Left ventricle myocardium superior (tissue), 1 donor: ENCODE measurements at regions not wholly inside any gene's neighbourhood (a gene's known extent, or its start where the extent isn't known, plus 50 kb on each side); places are given as distances from the start of the nearest gene placed in this dataset.

ENCODE experiments used
- ATAC-seq: fragments of 200-7000 bp; cut with Tn5 transposase; one replicate; pipeline ENCODE4 v1.9.1; 2020; ENCODE audit warnings: mild to moderate bottlenecking, moderate library complexity
- DNase-seq: peaks from one replicate; pipeline ENCODE4 v3.0.0-alpha.2; 2020
- intact Hi-C: fragments of 100-400 bp; cut with micrococcal nuclease; formaldehyde crosslinking; loops from one replicate; pipeline ENCODE4 v1.11.0; 2022
- donor health status: DM: no; HTN: yes; CAD: no; lungs with severe emphysema.

DNA sequence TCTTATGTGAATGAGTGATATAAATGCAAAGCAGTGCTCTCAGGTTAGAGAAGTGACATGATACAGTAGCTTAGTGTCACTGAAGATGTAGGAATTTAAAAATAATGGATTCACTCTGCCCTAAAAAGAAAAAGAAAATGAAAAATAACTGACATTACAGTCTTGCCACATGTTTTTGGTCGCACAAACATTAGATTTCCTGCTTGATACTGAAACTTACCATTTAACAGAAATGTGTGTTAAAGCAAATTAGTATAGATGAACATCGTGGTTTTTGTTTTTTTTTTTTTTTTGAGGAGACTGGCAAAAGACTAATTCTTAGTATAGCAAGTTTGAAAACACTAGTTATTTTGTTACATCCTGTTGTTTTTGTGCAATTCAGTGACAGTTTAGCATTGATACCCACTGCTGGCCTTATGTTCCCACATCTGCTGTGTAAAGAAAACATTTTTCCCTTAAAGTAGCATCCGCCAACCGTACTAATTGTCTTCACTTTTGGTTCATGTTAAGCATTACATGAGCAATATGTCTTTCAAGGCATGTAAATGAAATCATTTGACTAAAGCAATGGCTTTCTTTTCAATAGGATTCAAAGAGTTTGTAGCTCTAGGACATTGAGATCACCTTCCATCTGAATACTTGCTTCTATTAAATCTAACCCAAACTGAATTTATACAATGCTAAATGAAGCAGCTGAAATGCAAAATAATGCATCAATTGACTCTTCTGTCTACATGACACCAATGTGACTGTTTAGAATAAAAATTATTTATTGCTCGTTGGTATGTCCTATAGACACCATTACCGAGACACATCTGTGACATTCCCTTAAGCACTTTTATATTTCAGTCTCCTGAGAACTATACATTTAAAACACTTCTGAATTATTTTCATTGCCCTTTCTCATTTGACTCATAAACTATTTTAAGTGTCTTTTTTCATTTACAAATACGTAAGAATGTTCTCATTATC is 859.1 kb downstream of the MAT2B start:
- intact Hi-C loops = no loop called here
- ATAC-seq (no peak), DNase-seq (no peak)

DNA sequence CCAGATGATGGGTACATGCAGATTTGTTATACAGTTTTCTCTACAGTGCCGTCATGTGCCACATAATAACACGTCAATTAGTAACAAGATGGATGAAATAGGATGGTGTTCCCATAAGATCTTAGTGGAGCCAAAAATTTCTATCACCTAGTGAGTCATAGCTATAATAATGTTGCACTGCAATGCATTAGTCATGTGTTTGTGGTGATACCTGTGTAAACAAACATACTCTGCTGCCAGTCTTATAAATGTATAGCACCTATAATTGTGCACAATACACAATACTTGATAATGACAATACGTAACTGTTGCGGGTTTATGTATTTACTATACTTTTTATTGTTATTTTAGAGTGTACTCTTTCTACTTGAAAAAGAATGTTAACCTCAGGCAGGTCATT is 865.4 kb downstream of the MAT2B start:
- DNase-seq = no peak
- intact Hi-C loops = no loop called here
- ATAC-seq = no peak

DNA sequence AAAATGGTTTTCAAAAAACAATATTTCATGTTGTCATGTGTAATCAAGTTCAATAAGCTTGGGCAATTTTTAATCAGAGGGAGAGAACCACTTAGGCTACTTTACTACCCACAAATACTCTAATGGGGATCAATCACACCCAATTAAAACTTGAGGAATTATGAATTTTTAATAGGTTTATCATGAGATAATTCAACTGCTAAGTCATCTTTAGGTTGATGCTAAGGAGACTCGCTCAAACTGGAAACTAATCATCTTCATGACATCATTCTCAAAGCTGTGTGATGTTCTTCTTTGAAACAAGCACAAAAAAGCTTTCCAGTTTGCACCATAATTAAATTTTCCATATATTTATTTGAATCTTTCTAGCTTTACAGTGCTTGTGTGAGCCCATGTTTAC is 867.5 kb downstream of the MAT2B start:
- ATAC-seq (no peak), DNase-seq (no peak)
- intact Hi-C loops = no loop called here

DNA sequence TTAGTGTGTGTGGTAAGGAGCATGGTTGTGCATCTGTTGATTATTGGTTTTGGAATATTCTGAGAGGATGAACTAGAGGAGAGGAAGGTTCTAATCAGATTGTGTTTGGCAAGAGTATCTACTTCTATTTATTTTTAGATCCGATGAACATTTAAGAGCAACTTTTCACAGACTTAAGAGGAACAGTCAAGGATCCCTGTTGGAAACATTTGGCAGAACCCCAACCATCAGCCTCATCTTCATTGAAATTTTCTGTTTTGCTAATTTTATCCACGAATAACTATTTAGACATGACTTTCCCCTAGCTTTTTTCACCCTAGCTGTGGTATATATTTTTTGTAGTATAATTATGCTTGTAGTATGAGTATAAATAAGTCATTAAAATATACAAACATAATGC is 868.5 kb downstream of the MAT2B start:
- ATAC-seq = no peak

DNA sequence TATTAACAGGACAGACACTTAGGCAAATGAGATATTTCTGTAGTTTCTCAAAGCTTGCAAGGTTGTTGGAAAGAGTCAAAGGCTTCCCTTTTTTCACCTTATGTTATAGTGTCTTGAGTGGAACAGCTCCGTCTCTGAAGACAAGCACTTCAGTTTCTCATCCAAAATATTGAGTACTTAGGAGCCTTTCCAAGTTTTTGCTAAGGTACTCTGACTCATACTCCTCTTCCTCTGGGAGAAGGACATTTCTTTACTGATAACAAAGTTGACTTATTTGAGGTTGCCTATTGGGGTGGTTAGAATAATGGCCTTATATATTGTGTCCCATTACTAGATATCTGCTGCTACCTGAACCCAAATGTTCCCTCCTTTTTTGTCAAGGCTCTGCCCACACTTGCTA is 869.6 kb downstream of the MAT2B start:
- DNase-seq (no peak), ATAC-seq (no peak)
- intact Hi-C loops = no loop called here

More for the DNA sequence above, 868.5 kb downstream of the MAT2B start:
- no peak for DNase-seq
- intact Hi-C loops = no loop called here

DNA sequence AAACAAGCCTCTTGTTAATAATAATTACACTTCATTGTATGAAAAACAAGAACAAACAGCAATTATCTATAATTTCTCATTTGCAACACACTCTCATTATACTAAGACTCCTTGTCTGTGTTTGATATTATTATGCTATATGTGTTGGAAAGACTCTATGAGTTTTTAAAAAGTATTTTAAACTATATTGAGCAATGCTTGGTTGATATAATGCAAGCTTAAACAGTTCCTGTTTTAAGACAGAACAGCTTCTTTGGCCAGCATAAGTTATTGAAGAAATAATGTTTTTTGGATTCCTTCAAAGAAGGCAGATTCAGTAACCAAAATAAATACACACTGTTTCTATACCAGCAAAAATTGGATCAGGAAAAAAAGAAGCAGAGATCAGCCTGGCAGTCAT is 871.4 kb downstream of the MAT2B start:
- DNase-seq (no peak), ATAC-seq (no peak)
- intact Hi-C loops = no loop called here

DNA sequence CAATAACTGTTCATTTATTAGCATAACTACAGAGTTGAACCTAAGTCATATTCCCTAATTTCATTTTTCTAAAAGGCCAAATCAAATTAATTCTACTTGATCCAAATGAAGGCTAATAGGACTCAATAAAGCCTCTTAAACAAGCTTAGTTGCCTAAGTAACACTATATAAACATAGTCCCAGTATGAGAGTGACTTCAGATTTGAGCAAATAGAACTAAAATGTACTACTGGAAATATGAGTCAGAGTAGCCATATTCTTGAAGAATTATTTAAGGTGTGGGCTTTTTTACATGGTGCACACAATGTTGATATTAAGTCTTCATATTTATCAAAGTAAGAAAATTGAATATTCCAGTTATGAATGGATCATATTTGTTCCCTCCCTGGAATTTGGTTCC is 872.3 kb downstream of the MAT2B start:
- intact Hi-C loops = no loop called here
- ATAC-seq = no peak
- no peak for DNase-seq

DNA sequence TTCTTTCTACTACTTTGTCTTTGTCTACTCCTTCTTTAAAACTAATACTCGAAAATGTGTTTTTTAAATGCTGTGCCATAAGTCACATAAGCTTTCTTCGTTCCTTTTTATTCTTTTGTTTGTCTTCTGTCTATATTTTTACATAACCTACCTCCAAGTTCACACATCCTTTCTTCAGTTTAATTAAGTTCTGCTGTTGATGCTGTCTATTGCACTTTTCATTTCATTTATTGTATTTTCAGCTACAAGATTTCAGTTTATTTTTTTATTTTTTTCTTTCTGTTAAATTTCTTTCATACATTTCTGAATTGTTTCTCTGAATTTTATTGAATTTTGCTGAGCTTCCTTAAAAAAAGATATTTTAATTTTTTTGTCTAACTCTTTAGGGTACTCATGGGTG is 878.2 kb downstream of the MAT2B start:
- intact Hi-C loops = no loop called here
- ATAC-seq (no peak), DNase-seq (no peak)

DNA sequence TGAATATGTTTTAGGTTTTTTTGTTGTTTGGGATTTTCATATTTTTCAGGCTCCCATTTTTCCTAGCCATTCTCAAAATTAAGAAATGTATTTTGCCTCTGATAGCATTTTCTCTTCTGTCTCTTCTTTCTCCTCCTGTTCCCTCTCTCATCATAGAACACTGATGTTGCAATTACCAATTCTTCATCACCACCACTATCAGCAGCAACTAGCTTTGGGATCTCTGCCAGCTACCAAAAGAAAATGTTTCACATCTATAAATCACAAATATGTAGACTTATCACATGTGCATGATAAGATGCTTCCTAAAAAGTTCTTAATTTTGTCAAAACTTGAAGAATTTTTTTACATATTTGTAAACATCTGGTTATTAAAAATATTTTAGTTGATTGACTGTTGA is 887.1 kb downstream of the MAT2B start:
- DNase-seq = no peak
- intact Hi-C loops = no loop called here
- ATAC-seq = no peak

DNA sequence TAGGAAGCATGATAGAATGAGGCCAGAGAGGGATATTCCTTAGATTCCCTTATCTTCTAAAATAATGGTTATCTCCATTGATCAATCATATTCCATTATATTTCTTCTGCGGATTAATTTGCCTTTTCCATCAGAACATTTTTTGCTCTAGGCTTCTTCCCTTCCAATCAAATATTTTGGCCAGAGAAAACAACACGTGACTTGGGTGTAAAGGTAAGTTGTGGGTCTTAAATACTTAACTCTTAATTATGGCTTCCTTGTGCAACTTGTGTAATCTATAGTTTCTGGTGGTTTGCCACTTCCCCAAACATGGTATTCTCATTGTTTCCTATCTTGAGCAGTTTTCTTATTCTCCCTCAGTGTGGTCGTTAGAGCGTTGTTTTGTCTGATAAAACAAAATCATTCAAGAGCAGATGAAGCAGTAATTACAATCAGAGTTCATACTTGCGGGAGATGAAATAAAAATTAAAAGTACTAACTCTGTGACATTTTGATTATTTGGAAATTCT is 889.3 kb downstream of the MAT2B start:
- DNase-seq (no peak), ATAC-seq (no peak)
- intact Hi-C loops = no loop called here

DNA sequence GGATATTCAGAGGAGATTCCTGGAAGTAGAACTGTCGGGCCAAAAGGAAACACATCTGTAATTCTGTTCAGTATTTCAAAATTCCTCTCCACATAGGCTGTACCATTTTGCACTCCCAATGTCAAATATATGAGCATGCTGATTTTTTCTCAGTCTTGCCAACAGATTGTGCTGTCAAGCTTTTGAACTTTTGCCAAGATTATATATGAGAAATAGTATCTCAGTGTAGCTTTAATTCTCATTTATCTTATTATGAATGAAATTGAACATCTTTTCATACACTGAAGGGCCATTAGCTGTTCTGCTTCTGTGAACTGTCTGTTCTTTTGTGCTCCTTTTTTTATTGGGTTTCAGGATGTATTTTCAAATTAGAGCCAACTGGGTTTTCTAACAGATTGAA is 907.1 kb downstream of the MAT2B start:
- ATAC-seq = no peak
- no peak for DNase-seq
- intact Hi-C loops = no loop called here

DNA sequence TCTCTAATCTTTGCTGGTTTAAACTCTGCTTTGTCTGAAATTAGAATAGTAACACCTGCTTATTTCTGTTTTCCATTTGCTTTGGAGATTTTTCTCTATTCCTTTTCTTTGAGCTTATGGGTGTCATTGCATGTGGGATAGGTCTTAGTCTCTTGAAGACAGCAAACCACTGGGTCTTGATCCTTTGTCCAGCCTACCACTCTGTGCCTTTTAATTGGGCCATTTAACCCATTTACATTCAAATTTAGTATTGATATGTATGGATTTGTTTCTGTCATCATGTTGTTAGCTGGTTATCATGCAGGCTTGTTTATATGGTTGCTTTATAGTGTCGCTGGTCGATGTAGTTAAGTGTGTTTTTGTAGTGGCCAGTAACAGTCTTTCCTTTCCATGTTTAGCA is 914.7 kb downstream of the MAT2B start:
- ATAC-seq (no peak), DNase-seq (no peak)
- intact Hi-C loops = no loop called here

DNA sequence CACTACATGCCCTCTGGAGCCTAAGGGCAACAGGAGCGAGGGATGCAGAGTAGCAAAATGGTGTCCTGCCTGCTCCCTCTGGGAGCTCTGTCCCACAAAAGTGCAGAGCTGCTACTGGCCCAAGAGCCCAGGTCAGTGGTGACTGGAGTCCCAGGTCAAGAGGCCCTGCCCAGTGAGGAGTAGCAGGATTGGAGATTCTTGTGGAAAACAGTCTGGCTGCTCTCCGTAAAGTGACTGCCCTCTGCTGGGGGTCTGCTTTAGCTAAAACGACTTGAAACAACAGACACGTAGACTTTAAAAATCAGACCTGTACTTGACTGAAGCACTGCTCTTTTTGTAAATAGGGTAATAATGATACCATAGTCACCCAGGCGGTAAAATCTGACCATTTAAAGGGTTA is 917.0 kb downstream of the MAT2B start:
- ATAC-seq = no peak
- DNase-seq = no peak
- intact Hi-C loops = no loop called here

DNA sequence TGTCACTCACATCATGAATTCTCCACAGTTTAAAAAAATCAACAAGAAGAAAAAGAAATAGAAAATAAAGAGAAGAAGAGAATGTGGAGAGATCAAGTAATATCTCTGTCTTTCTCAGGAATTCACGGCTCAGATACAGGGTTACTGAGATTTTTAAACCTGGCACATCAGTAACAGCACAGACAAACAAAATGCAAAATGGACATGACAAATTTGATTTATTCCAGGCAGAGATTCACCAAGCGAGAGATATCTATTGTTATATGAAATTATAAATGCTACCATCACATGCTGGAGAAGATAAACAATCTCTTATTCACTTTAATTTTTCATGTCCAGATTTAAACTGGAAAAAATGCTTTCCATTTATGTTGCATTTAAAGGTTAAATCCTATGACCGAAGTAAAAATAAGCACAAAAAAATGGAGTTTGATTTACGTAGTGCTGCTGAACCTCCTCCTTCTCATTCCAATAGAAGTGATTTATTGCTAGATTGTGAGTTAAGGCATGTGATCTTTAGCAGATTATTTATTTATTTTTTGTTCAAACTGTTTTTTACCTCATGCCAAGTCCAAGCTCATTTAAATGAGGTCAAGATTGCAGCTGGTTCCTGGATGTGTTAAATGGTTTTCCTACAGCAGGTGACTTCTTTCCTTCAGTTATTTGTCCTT is 926.4 kb downstream of the MAT2B start:
- ATAC-seq = no peak
- no peak for DNase-seq
- intact Hi-C loops = no loop called here

DNA sequence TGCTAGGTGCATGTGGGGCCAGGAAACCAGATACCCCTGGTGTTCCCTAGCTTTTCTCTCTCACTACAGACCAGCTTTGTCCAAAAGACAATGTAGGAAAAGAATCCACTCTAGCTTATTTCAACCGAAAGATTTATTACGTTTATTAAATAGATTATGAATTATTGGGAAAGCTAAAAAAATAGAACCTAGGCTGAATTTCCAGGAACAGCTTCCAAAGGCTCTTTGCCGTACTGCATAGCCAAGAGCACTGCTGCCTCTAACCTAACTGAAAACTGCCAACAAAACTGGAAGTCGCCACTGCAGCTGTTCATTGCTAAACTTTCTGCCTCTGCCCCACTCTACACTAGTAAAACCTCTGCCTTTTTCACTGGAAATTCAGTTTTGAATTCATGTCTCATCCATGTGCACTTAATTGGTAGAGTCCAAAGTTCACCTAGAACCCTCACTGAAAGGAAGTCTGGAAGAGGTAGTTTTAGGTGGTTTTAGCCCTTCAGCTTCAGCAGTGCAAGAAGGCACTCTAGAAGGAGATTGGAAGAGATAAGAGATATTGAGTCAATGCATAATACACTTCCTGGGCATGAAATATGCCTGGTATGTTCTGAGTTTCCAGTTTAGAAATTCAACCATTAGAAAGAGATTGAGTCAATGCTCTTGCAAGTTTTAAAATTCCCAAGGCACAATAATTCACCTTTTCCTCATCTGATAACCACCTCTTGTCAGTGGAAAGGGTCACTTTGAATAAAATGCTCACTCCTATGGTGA is 927.9 kb downstream of the MAT2B start:
- no peak for ATAC-seq
- intact Hi-C loops = no loop called here
- no peak for DNase-seq

DNA sequence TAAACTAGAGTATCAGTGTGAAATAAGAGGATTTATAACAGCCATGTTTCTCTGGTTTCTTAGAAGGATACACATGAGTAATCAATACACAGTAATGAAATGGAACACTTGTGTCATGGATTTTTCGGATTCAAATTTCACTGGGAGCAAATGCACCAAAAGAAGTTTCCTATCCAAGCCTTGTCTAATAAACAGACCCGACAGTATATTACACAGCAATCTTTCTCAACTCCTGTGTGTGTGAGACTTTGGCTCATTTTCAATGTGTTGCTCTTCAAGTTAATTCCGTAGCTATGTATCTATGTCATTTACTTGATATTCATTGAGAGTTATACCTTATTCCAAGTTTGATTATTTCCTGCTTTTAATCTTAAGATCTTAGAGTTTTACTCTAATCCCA is 930.2 kb downstream of the MAT2B start:
- ATAC-seq (no peak), DNase-seq (no peak)
- intact Hi-C loops = no loop called here

DNA sequence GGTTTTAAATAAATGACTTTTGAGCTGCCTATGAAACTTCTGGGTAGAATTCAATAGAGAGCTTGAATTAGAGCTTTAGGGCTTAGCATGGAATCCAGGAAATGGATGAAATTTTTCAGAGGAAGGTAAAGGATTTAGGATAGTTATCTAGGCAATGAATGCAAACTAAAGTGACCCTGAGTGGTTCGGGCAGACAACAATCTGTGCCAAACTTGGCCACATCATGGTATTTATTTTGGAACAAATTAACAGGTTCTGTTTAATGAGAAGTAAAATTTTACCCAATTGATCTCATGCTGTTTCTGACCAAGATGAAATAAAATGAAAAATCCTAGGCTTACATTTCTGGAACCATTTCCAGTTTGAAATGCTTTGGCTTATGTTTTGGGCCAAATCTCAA is 934.4 kb downstream of the MAT2B start:
- DNase-seq (no peak), ATAC-seq (no peak)
- intact Hi-C loops = no loop called here

DNA sequence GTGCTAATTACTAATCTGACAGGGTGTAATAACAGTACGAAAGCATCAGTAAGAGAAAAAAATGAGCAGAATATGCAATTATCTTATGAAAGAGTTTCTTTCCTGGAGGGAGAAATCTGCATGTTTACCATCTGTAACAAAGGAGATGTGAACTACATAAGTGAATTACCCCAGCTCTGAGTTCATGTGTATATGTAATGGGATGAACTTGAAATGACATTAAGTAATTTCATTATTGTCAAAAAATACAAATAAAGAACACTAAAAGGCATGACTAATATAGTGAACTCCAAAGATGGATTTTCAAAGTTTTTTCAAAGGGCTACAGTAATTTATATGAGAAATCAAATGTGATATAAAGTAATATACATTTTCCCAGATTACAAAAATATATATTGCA is 944.0 kb downstream of the MAT2B start:
- intact Hi-C loops = no loop called here
- no peak for ATAC-seq
- no peak for DNase-seq

DNA sequence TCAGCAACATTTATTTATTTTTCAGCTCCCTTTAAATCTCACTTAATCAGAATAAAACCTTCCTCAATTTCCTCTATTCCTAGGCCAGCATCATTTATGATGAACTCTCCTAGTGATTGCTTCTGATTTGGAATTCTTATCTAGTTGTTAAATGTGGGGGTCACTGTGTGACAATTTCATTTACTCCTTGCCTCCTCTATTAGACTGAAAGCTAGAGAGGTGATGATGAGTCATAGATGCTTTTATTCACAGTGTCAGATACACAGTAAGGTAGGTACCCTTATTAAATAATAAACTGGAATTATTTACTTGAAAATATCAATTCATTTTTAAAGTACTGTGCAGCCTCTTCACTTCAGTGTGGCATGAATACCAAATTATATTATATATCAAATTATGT is 960.6 kb downstream of the MAT2B start:
- DNase-seq (no peak), ATAC-seq (no peak)
- intact Hi-C loops = no loop called here

DNA sequence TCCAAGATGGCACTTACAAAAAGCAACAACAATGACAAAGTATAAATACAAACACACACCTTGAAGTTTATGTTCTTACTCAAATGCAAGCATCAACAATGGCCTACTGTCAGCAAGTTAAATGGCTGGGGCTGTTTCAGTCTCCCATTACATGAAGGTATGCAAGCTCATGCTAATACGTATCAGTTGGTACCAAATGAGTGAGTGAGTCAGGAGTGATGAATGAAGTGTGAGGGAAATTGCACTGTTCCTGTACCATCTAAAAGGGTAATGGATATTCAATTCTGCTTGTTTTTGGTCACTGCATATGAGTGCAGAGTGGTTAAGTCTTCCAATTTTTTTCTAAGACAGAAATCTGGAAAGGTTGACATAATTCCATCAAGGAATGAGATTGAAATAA is 964.9 kb downstream of the MAT2B start:
- ATAC-seq (no peak), DNase-seq (no peak)
- intact Hi-C loops = no loop called here
